ENCODE measurements at regions not wholly inside any gene's neighbourhood (a gene's known extent, or its start where the extent isn't known, plus 50 kb on each side); places are given as distances from the start of the nearest gene placed in this dataset.
"Not testable (repeated sequence)": the region's sequence is repeated elsewhere in the genome, so short reads cannot be mapped to it uniquely, and the experiment has no call there.

GRCh38 chr12:25801734-25802133 is 156.7 kb upstream of the RASSF8 start:
- Histone ChIP-seq H3K36me3 (replicated peaks in 1 of 2) (no peaks in the 10 kb centered on the region), H3K4me1 (replicated peaks in 1 of 2) (peaks cover 0 to 10% of the 10 kb centered on the region in 2 donors), H3K9me3 (replicated peaks in 1 of 3) (no peaks in the 10 kb centered on the region), H3K27me3 (no peaks in the 10 kb centered on the region), H3K4me3 (no peak overlapping the region), H3K27ac (no peak overlapping the region)
- 69 to 100% (median 85%) methylated on average over 1 of the region's 1 CpG for WGBS, 4 donors
- no peak for TF ChIP-seq POLR2A (IDR thresholded peaks at IDR 0.05)
- no peak for TF ChIP-seq CTCF (IDR thresholded peaks at IDR 0.05)
- DNase-seq, result no peak
- intact Hi-C loops (cut with DNase I), result no loop called here

- DNase-seq, result no peak
- Histone ChIP-seq H3K27ac (no peak overlapping the region), H3K36me3 (replicated peaks in 1 of 2) (no peaks in the 10 kb centered on the region), H3K27me3 (no peaks in the 10 kb centered on the region), H3K4me3 (no peak overlapping the region), H3K9me3 (replicated peaks in 1 of 3) (no peaks in the 10 kb centered on the region), H3K4me1 (replicated peaks in 1 of 2) (peaks cover 0 to 10% of the 10 kb centered on the region in 2 donors)
- intact Hi-C loops (cut with DNase I), result no loop called here
- TF ChIP-seq POLR2A (IDR thresholded peaks at IDR 0.05) (no peak), CTCF (IDR thresholded peaks at IDR 0.05) (no peak)
These were observed 156.3 kb upstream of the RASSF8 start for GRCh38 chr12:25802143-25802542.

- intact Hi-C loops (cut with DNase I); H3K27ac ChIP-seq; H3K9me3 ChIP-seq (replicated peaks in 1 of 3); H3K36me3 ChIP-seq (replicated peaks in 1 of 2); H3K4me3 ChIP-seq; H3K27me3 ChIP-seq; DNase-seq: not testable (repeated sequence)
- WGBS, 4 donors, result 88 to 97% (median 95%) methylated on average over 13 of the region's 13 CpGs
- H3K4me1 ChIP-seq (replicated peaks in 1 of 2), result peaks cover 0 to 10% of the 10 kb centered on the region in 2 donors
These were observed 155.3 kb upstream of the RASSF8 start for GRCh38 chr12:25803029-25803664.

GRCh38 chr12:25804286-25804685 is 154.2 kb upstream of the RASSF8 start:
- H3K27ac ChIP-seq; DNase-seq; intact Hi-C loops (cut with DNase I); H3K27me3 ChIP-seq; H3K36me3 ChIP-seq (replicated peaks in 1 of 2); H3K4me3 ChIP-seq; H3K9me3 ChIP-seq (replicated peaks in 1 of 3): not testable (repeated sequence)
- peaks cover 0 to 10% of the 10 kb centered on the region in 2 donors for H3K4me1 ChIP-seq (replicated peaks in 1 of 2)
- 67 to 81% (median 77%) methylated on average over 4 of the region's 4 CpGs for WGBS, 4 donors

- Histone ChIP-seq H3K27ac (no peak overlapping the region), H3K27me3 (no peaks in the 10 kb centered on the region), H3K4me1 (replicated peaks in 1 of 2) (peaks cover 0 to 8% of the 10 kb centered on the region in 2 donors), H3K9me3 (replicated peaks in 1 of 3) (no peaks in the 10 kb centered on the region), H3K4me3 (no peak overlapping the region), H3K36me3 (replicated peaks in 1 of 2) (no peaks in the 10 kb centered on the region)
- TF ChIP-seq POLR2A (IDR thresholded peaks at IDR 0.05) (no peak), CTCF (IDR thresholded peaks at IDR 0.05) (no peak)
- 37 to 54% (median 44%) methylated on average over 1 of the region's 1 CpG for WGBS, 4 donors
- no peak for DNase-seq
- intact Hi-C loops (cut with DNase I), result no loop called here
These were observed 152.2 kb upstream of the RASSF8 start for GRCh38 chr12:25806271-25806670.

Measured in adrenal gland (tissue), 9 donors.